HPDE6-E6E7 (cell line): ENCODE measurements at regions not wholly inside any gene's neighbourhood (a gene's known extent, or its start where the extent isn't known, plus 50 kb on each side); places are given as distances from the start of the nearest gene placed in this dataset.
"Not testable (repeated sequence)": the region's sequence is repeated elsewhere in the genome, so short reads cannot be mapped to it uniquely, and the experiment has no call there.

Source experiments
- DNase-seq: peaks from one replicate; pipeline ENCODE4 v3.0.0; 2011; ENCODE audit warnings: missing footprints; ENCODE audit errors: extremely low spot score

DNA sequence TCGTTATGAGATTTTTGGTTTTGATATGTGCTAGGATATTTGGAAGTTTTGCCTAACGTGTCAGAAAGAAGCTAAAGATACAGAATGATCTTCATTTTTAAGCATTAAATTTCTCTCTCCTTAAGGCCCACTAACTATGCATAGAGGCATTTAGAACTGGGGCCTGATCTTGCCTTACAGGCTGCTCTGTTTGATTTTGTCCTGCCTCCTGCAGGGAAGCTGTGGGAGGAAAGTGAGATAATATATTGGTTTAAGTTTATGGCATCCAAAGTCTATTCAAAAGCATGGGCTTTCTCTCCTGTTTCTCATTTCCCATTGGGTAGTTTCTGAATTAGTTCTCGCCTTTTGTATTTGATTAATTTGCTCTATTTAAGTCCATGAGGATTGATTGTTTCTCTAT is 250.3 kb upstream of the FBXO33 start:
- no peak for DNase-seq

DNA sequence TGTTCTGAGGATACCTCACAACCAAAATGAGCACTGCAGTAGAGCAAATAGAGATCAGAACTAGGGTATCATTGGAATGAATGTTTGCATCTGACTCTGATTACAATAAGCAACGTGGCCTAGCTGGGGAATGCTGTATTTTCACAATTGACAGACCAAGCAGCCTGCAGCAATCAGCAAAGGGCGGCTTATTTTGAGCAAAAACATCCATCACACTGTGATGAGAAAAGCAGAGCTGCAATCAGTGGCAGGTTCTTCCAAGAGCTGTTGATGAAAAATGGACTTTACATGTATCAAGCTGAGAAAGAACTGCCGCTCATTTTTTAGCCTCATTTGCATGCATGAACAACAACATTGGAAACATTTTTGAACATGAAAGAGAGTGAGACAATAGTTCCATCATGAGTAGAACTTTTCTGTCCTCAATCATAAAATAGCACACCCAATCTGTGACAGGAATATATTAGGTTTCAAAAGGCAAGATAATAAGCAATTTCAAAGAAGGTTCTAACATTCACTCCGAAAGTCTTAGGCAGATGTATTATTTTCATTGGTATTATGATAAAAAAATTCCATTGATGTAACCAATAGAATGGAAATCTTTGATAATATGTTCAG is 249.7 kb upstream of the FBXO33 start:
- no peak for DNase-seq

DNA sequence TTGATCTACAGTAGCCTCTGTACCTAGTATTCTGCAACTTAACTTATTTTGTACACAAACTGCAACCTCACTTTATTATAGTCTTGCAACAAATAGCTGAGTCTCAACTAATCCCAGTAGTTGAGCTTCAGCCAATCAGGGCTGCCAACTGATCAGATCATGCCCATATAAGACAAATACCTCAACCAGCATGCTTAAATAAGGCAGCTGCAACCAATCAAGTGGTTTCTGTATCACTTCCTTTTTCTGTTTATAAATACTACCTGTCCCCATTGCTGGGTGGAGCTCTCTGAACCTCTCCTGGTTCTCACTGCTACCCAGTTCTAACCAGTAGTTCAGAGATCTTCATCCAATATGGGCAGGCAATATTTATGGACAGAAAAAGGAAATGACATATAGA is 248.5 kb upstream of the FBXO33 start:
- DNase-seq, result no peak

DNA sequence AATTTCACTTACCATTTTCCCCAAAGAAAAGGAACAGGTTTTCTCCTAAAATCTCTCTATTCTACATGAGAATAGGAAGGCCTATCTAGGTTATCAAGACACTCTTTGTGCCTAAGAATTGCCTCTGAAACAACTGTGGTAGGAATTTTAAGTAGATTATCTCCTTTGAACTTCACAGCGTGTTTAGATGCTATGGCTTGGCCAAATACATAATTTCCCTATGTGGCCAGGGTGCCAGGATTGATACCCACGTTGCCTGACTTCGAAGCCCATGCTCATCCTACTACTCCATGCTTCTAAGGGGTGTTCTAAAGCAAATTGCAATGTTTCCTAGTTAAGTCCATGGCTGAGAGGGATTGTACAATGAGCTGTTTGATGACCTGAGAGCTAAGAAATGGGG is 241.5 kb upstream of the FBXO33 start:
- no peak for DNase-seq

DNA sequence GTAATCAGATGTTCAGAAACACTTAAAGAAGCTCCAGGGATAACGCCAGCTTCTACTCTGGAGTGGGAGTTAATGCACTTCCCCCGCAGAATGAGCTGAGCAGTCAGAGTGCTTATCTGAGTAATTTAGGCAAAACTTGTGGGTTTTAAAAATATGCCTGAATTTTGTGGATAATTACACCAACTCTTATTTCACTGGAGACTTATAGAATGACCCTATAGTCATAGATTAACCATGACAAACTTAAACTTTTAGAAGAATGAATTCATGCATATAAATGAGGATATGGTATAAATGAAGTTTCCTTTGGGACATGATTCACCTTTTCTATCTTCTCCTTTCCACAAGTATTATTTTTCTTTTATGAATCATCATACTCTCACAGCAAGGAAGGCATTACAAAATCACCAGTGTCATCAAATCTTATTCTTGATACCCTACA is 241.1 kb upstream of the FBXO33 start:
- DNase-seq, result peak; percentile 7

DNA sequence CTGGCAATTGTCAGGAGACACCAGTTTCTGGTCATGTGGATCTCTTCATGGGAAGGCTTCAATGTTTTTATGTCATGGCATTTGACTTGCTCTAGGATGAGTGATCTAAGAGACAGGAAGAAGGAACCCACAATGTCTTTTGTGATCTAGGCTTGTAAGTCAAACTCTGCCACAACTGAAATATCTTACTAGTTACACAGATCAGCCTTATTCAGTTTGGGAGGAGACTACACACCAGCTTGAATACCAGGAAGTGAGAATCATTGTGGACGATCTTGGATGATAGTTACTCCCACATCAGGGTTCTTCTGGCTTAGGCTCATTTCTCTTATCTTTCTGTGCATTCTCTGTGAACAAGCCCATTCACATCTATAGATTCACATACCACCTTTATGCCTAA is 236.2 kb upstream of the FBXO33 start:
- DNase-seq, result no peak

DNA sequence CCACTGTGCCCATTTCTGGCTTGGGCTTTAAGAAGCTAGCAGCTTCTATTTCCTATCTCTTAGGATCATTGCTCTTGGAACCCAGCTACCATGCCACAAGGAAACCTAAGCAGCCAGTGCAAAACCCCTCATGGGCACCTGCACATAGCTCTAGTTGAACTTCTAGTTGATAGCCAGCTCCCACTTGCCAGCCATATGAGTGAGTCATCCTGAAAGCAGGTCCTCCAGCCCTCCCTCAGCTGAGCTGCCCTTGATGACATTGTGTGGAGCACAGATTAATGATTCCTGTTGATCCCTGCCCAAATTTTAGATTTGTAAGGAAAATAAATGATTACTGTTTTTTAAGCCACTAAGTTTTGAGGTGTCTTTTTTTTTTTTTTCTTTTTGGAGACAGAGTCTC is 234.2 kb upstream of the FBXO33 start:
- DNase-seq, result no peak

DNA sequence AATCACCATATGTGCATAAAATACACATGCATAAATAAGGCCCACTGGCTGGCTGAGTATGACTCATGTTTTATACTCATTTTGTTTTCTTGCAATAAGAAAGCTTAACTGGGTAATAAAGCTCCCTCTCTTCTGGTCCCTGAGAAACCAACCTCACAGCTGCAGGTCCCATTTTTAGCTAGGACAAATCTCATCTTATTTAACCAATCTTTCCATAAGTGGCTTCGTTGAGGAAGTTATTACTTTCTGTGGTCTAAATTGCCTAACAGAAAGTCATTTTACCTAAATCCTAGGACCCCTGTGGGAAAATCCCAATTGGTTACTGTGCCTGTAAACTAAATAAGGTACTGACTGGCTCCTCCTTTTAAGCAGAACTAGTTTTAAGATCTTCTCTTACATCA is 232.8 kb upstream of the FBXO33 start:
- DNase-seq, result no peak

DNA sequence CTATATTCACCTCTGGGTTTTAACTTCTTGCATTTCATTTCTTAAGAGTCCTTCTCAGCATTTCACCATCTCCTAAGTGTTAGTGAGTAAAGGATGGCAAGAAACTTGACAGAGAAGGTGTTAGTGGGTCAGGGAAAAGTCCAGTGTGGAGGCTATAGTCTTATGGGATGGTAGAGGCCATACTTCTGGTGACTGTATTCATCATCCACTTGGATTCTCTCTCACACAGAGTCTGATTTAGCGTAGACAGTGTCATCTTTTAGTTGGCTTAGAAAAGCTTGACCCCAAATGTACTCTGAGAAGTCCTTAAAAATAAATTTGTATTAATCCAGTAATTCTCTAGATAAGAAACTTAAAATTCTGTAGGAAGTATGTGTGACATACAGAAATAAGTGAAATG is 232.4 kb upstream of the FBXO33 start:
- no peak for DNase-seq

DNA sequence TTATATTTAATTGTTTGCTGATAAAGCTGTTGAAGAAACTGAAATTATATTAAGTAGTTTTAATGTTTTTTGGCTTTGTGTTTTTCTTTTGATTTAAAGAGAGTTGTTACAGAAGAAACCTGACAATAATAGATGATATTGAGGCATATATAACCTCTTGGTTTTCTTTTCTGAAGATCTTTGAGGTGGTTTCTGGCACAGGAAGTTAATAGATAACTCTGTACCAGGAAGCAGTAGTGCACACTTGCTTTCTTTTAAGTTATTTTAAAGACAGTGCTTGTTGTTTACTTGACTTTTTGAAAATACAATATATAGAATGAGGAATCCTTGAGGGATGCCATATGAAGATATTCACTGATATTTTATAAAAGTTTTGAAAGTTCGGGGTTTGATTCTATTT is 209.0 kb upstream of the FBXO33 start:
- DNase-seq, result no peak

DNA sequence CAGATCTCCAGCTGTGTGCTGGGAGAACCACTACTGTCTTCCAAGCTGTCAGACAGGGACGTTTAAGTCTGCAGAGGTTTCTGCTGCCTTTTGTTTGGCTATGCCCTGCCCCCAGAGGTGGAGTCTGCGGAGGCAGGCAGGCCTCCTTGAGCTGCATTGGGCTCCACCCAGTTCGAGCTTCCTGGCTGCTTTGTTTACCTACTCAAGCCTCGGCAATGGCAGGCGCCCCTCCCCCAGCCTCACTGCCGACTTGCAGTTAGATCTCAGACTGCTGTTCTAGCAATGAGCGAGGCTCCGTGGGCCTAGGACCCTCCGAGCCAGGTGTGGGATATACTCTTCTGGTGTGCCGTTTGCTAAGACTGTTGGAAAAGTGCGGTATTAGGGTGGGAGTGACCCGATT is 206.8 kb upstream of the FBXO33 start:
- not testable (repeated sequence) for DNase-seq

DNA sequence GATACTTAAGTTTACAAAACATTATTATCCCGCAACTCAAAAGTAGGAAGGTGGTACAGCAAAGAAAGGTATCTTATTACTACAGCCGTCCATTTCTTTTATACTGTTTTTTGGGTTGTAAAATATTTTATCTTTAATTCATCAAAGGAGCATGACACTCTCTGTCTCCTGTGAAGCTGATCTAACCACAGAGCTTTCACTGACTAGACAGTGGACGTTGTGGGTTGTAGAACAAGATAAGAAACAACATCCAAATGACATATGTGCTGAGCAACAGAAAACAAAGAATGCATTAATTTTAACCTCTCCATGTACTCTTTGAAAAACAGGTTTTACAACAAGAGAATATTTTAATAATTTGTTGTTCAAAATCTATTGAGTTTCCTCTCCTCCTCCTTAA is 195.9 kb upstream of the FBXO33 start:
- no peak for DNase-seq

DNA sequence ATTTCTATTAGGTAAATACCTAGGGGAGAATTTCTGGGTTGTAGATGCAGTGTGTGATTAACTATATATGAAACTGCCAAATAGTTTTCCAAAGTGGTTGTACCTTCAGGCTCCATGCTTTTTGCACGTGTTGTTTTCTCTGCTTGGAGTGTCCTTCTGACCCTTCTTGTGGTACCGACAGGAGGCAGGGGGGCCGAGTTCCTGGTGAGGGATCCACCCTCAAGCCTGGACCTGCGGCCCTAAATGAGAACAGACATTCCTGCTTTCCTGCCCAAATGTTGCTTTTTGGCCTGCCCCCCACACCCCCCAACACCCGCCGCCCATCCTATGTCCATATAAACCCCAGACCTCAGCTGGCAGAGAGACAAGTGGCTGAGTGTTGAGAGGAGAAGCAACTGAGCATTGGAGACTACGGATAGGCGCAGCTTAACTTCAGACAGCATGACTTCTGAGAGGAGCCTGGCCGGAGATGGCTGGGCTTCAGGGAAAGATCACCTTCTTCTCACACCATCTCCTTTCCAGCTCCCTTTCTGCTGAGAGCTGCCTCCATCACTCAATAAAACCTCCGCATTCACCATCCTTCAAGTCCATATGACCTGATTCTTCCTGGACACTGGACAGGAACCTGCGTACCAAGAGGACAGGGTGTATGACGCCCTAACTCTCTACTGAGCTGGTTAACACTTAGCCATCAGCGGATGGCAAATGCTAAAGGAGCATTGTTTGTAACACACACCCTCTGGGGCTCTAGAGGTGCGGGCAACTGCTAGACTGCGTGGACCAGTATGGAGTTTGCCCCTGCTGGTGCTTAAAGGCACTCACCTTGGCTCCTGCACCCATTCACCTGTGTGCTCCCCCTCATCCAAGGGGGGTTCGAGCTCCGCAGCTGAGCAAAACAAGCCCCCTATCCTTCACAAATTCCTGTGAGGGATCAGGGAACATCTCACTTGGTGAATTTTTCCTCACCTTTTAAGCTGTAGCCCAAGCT is 194.7 kb upstream of the FBXO33 start:
- DNase-seq, result no peak

DNA sequence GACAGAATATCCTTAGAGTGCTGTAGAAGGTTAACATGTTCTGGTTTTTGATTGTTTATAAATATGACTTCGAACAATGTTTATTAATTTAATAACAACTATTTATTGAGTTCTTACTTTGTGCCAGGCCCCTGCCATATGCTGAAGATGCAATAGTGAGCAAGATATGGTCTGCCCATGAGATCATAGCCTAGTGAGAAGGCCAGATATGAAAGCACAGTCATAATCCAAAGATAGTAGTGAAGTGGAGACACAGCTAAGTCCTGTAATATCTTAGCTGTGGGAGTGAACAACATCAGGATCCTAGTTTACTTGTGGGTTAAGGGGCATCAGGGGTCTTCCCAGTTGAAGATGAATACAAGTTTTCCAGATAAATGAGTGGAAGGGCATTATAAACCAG is 189.4 kb upstream of the FBXO33 start:
- DNase-seq, result no peak

DNA sequence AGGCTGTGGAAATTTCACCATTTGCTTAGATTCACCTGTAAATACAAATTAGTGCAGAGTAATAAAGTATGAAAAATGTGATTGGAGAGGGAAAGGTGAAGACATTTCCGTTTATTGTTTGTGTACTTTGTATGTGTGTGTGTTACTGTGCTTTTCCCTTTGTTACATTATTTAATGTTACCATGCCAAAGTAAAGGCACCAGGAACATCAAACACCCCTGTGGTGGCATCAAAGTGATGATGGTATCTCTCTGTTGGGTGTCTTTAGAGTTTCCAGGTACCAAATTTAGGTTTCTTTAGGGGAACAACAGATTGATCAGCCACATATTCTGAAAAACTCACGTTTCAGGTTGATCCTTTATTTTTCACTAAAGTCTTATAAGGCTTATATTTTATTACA is 189.0 kb upstream of the FBXO33 start:
- DNase-seq, result no peak

DNA sequence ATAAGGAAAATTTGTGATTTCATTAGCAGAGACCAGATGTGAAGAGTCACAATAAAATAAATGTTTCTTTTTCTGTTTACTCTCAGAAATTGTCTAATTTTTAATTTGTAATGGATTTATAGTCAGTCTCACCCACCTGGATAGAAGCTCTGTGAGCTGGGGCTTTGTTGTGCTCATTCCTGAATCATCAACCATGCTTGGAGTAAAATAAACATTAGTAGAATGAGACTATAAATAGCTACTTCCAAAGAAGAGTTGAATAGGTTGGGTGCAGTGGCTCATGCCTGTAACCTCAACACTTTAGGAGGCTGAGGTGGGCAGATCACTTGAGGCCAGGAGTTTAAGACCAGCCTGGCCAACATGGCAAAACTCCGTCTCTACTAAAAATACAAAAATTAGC is 185.3 kb upstream of the FBXO33 start:
- no peak for DNase-seq

DNA sequence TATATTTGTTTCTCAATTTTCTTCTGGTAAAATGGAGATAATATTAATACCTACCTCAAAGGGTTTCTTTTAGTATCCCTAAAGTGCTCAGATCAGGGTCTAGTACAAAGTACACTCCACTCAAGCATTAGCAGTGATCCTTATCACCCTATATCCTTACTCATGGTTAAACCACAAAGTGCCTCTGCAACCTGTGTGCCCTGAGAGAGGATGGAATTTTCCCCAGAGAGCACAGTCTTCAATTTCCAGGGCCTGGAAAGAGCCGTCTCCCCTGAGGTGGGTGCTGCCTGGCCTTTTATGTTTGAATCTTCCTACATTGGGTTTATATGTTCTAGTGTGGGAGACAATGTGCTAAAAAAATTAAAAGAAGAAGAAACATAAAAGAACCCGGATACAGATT is 183.1 kb upstream of the FBXO33 start:
- no peak for DNase-seq

DNA sequence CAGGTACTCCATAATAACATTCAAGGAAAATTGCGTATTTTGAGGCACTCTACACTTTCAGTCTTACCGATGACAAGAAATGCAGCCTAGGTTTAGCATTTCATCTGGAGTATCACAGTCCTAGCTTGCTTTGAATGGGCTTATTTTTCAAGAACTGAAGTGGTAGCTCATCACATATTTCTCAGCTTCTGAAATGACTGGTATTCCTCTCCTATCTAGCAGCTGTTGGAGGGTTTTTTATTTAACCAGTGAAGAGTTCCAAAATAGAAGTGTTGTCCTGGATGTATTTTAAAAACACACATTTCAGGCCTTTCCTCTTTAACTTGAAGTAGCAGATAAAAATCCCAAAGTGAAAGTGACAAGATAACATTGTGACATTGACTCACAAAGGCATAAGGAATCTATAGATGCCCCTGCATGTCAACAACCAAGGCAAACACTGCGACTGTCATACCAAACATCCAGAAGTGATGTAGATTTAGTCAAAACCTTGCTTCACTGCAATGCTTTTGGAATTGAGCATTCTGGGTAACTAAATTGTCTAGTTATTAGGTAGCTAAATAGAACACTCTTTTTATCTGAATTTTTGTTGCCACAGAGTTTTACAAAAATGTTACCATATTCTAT is 182.2 kb upstream of the FBXO33 start:
- no peak for DNase-seq

DNA sequence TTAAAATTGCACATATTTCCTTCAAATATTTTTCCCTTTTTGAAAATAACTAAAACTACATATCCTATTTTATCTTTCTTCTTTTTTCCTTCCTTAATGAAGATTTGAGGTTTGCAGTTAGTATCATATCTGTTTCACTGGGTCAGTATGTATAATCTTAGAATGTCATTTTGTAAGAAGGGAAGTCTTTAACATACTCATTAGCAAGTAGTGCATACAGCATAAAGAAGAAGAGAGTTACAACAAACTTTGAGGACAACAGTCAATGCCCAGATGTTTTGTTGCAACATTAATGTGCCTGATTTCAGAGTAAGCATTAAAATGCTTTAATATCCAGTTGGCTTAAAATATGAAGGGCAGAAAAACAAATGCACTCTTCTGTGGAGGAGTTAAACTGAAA is 176.9 kb upstream of the FBXO33 start:
- no peak for DNase-seq

DNA sequence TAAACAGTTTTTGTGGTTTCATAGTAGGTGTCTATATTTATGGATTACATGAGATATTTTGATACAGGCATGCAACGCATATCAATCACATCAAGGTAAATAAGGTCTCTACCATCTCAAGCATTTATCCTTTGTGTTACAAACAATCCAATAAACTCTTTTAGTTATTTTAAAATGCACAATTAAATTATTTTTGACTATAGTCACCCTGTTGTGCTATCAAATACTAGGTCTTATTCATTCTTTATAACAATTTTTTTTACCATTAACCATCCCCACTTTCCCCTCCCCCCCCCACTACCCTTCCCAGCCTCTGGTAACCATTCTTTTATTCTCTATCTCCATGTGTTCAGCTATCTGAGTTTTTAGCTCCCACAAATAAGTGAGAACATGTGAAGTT is 175.7 kb upstream of the FBXO33 start:
- no peak for DNase-seq

DNA sequence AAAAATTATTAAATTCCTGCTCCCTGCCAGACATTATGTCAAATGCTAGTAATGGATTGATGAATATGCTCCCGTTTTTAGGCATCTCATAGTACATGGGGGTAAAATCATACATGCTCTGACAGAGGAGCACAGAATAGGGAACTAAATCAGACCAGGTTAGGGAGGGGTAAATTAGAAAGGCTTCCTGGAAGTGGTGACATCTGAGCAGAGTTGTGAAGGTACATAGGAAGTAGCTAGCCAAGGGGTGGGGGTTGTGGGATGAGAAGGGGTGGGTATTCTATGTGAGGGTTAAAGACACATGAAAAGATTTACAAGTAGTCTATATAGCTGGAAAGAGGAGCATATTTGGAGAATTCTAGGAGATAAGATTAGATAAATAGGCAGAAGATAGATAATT is 171.7 kb upstream of the FBXO33 start:
- no peak for DNase-seq

DNA sequence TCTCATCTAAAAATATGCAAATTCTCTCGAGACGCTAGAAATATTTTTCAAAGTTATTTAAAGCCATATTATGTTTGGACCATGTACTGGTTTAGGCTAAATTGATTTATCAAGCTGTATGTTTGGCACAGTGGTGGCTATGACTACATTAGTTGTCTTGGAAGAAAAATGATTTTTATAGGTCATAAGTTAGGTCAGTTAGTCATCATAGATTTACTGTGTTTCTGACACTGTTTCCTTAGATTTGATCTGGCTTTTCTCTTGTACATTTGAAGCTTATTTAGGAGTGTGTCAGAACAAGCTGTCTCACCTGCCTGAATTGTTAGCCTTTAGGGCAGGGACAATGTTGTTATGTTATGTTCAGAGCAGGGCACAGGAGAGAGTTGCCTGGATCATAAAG is 161.1 kb upstream of the FBXO33 start:
- DNase-seq, result no peak
